ENCODE measurements at regions not wholly inside any gene's neighbourhood (a gene's known extent, or its start where the extent isn't known, plus 50 kb on each side); places are given as distances from the start of the nearest gene placed in this dataset.

- ATAC-seq (no peak), DNase-seq (ENCODE audit: low spot score in 2 of 2) (no peak)
- H3K4me1 Mint-ChIP-seq: no peaks in the 10 kb centered on the region
- H3K27ac Mint-ChIP-seq: no peak overlapping the region
- H3K36me3 Mint-ChIP-seq: no peaks in the 10 kb centered on the region
- no peak overlapping the region for H3K4me3 Mint-ChIP-seq
- no peaks in the 10 kb centered on the region for H3K9me3 Mint-ChIP-seq
Observed at GRCh38 chrX:10288373-10288975, 131.7 kb downstream of the CLCN4 start.

GRCh38 chrX:10296576-10296975, 139.8 kb downstream of the CLCN4 start:
- no peak overlapping the region for H3K4me3 Mint-ChIP-seq
- no peaks in the 10 kb centered on the region for H3K4me1 Mint-ChIP-seq
- H3K27ac Mint-ChIP-seq: no peak overlapping the region
- no peaks in the 10 kb centered on the region for H3K36me3 Mint-ChIP-seq
- DNase-seq (ENCODE audit: low spot score in 2 of 2) (no peak), ATAC-seq (no peak)
- no peaks in the 10 kb centered on the region for H3K9me3 Mint-ChIP-seq

GRCh38 chrX:10310511-10310910, 153.7 kb downstream of the CLCN4 start:
- Mint-ChIP-seq H3K9me3 (peaks cover 2% of the 10 kb centered on the region), H3K27ac (no peak overlapping the region), H3K36me3 (no peaks in the 10 kb centered on the region), H3K4me1 (no peaks in the 10 kb centered on the region), H3K4me3 (no peak overlapping the region)
- ATAC-seq: no peak
- no peak for DNase-seq (ENCODE audit: low spot score in 2 of 2)

- no peak overlapping the region for H3K4me3 Mint-ChIP-seq
- H3K9me3 Mint-ChIP-seq: peaks cover 2% of the 10 kb centered on the region
- no peaks in the 10 kb centered on the region for H3K36me3 Mint-ChIP-seq
- H3K4me1 Mint-ChIP-seq: no peaks in the 10 kb centered on the region
- no peak overlapping the region for H3K27ac Mint-ChIP-seq
- no peak for DNase-seq (ENCODE audit: low spot score in 2 of 2)
- ATAC-seq: no peak
Observed at GRCh38 chrX:10314530-10315104, 157.8 kb downstream of the CLCN4 start.

- Mint-ChIP-seq H3K36me3 (no peaks in the 10 kb centered on the region), H3K4me3 (no peak overlapping the region)
Observed at GRCh38 chrX:10325611-10326010, 168.8 kb downstream of the CLCN4 start.

GRCh38 chrX:10326578-10326977, 169.8 kb downstream of the CLCN4 start:
- no peaks in the 10 kb centered on the region for H3K4me1 Mint-ChIP-seq
- no peak overlapping the region for H3K4me3 Mint-ChIP-seq
- H3K27ac Mint-ChIP-seq: no peak overlapping the region
- H3K9me3 Mint-ChIP-seq: no peaks in the 10 kb centered on the region
- ATAC-seq: no peak
- no peak for DNase-seq (ENCODE audit: low spot score in 2 of 2)
- H3K36me3 Mint-ChIP-seq: no peaks in the 10 kb centered on the region

More at GRCh38 chrX:10325611-10326010, 168.8 kb downstream of the CLCN4 start:
- H3K27ac Mint-ChIP-seq: no peak overlapping the region
- no peaks in the 10 kb centered on the region for H3K4me1 Mint-ChIP-seq
- no peaks in the 10 kb centered on the region for H3K9me3 Mint-ChIP-seq
- no peak for ATAC-seq
- no peak for DNase-seq (ENCODE audit: low spot score in 2 of 2)

- no peak overlapping the region for H3K4me3 Mint-ChIP-seq
- no peaks in the 10 kb centered on the region for H3K9me3 Mint-ChIP-seq
- no peak overlapping the region for H3K27ac Mint-ChIP-seq
- ATAC-seq (no peak), DNase-seq (ENCODE audit: low spot score in 2 of 2) (no peak)
- H3K4me1 Mint-ChIP-seq: no peaks in the 10 kb centered on the region
- H3K36me3 Mint-ChIP-seq: no peaks in the 10 kb centered on the region
Observed at GRCh38 chrX:10327651-10328050, 170.9 kb downstream of the CLCN4 start.

GRCh38 chrX:10329984-10330383, 173.2 kb downstream of the CLCN4 start:
- H3K27ac Mint-ChIP-seq: no peak overlapping the region
- no peaks in the 10 kb centered on the region for H3K9me3 Mint-ChIP-seq
- no peaks in the 10 kb centered on the region for H3K4me1 Mint-ChIP-seq
- ATAC-seq (no peak), DNase-seq (ENCODE audit: low spot score in 2 of 2) (no peak)
- no peak overlapping the region for H3K4me3 Mint-ChIP-seq
- H3K36me3 Mint-ChIP-seq: no peaks in the 10 kb centered on the region

- no peaks in the 10 kb centered on the region for H3K36me3 Mint-ChIP-seq
- no peak for DNase-seq (ENCODE audit: low spot score in 2 of 2)
- H3K4me3 Mint-ChIP-seq: no peak overlapping the region
- H3K9me3 Mint-ChIP-seq: peaks cover 2% of the 10 kb centered on the region
- ATAC-seq: no peak
- no peaks in the 10 kb centered on the region for H3K4me1 Mint-ChIP-seq
- no peak overlapping the region for H3K27ac Mint-ChIP-seq
Observed at GRCh38 chrX:10341309-10341708, 184.5 kb downstream of the CLCN4 start.

- no peaks in the 10 kb centered on the region for H3K4me1 Mint-ChIP-seq
- no peak overlapping the region for H3K4me3 Mint-ChIP-seq
- ATAC-seq (no peak), DNase-seq (ENCODE audit: low spot score in 2 of 2) (no peak)
- H3K9me3 Mint-ChIP-seq: peaks cover 3% of the 10 kb centered on the region
- H3K27ac Mint-ChIP-seq: no peak overlapping the region
- no peaks in the 10 kb centered on the region for H3K36me3 Mint-ChIP-seq
Observed at GRCh38 chrX:10350221-10350620, 193.4 kb downstream of the CLCN4 start.

- Mint-ChIP-seq H3K4me1 (no peaks in the 10 kb centered on the region), H3K4me3 (no peak overlapping the region), H3K27ac (no peak overlapping the region), H3K9me3 (peaks cover 3% of the 10 kb centered on the region), H3K36me3 (no peaks in the 10 kb centered on the region)
- no peak for DNase-seq (ENCODE audit: low spot score in 2 of 2)
- no peak for ATAC-seq
Observed at GRCh38 chrX:10350981-10351380, 194.2 kb downstream of the CLCN4 start.

GRCh38 chrX:10352536-10352935, 195.8 kb downstream of the CLCN4 start:
- peaks cover 3% of the 10 kb centered on the region for H3K9me3 Mint-ChIP-seq
- no peak for ATAC-seq
- no peak overlapping the region for H3K4me3 Mint-ChIP-seq
- H3K27ac Mint-ChIP-seq: no peak overlapping the region
- H3K4me1 Mint-ChIP-seq: no peaks in the 10 kb centered on the region
- DNase-seq (ENCODE audit: low spot score in 2 of 2): no peak
- H3K36me3 Mint-ChIP-seq: no peaks in the 10 kb centered on the region

GRCh38 chrX:10356979-10357378, 200.2 kb downstream of the CLCN4 start:
- ATAC-seq (peak; percentile 47), DNase-seq (ENCODE audit: low spot score in 2 of 2) (no peak)
- Mint-ChIP-seq H3K27ac (no peak overlapping the region), H3K36me3 (no peaks in the 10 kb centered on the region), H3K4me3 (no peak overlapping the region), H3K4me1 (no peaks in the 10 kb centered on the region), H3K9me3 (peaks cover 3% of the 10 kb centered on the region)

- no peak for DNase-seq (ENCODE audit: low spot score in 2 of 2)
- no peak for ATAC-seq
- no peaks in the 10 kb centered on the region for H3K9me3 Mint-ChIP-seq
- H3K27ac Mint-ChIP-seq: no peak overlapping the region
- H3K4me3 Mint-ChIP-seq: no peak overlapping the region
- H3K4me1 Mint-ChIP-seq: no peaks in the 10 kb centered on the region
- no peaks in the 10 kb centered on the region for H3K36me3 Mint-ChIP-seq
Observed at GRCh38 chrX:10358958-10359357, 202.2 kb downstream of the CLCN4 start.

GRCh38 chrX:10360116-10360515, 203.3 kb downstream of the CLCN4 start:
- no peaks in the 10 kb centered on the region for H3K9me3 Mint-ChIP-seq
- no peak for DNase-seq (ENCODE audit: low spot score in 2 of 2)
- no peaks in the 10 kb centered on the region for H3K4me1 Mint-ChIP-seq
- H3K4me3 Mint-ChIP-seq: no peak overlapping the region
- no peak overlapping the region for H3K27ac Mint-ChIP-seq
- ATAC-seq: no peak
- no peaks in the 10 kb centered on the region for H3K36me3 Mint-ChIP-seq

GRCh38 chrX:10365532-10366265, 208.9 kb downstream of the CLCN4 start:
- Mint-ChIP-seq H3K4me1 (no peaks in the 10 kb centered on the region), H3K36me3 (no peaks in the 10 kb centered on the region), H3K27ac (no peak overlapping the region), H3K9me3 (peaks cover 4% of the 10 kb centered on the region), H3K4me3 (no peak overlapping the region)
- no peak for DNase-seq (ENCODE audit: low spot score in 2 of 2)
- no peak for ATAC-seq
